AG10803 (cell line): ENCODE measurements at regions not wholly inside any gene's neighbourhood (a gene's known extent, or its start where the extent isn't known, plus 50 kb on each side); places are given as distances from the start of the nearest gene placed in this dataset.

Experiments used
- DNase-seq: peaks from one replicate; pipeline ENCODE4 v3.0.0; 2010; ENCODE audit warnings: low read depth
- H3K4me3 ChIP-seq: 2 replicates; pipeline ENCODE4 v1.5.1; 2011; ENCODE audit warnings: mild to moderate bottlenecking, low read length, control low read depth
- TF ChIP-seq, protein P1 (sequence below): conservative IDR thresholded peaks from 2 replicates; pipeline ENCODE4 v1.5.1; 2011; ENCODE audit warnings: mild to moderate bottlenecking, low read length, control low read depth, inconsistent platforms

DNA sequence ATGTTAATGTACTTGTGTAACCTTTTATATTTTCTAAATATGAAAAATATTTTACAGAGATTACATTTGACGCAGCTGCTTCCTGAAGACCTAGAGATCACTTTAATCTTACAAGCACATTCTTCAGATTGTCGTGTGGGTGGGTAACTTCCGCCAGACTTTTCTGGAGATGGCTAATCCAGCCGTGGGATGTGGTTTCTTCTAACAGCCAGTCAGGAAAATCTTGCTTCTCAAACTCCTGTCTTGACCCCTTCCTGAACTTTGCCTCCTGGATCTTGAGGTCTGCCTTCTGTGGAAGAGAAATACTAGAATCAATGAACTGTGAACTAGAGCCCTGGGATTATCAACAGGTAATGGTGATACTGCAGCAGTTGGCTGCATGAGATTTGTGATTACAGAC, 401.6 kb upstream of the TNP1 start:
- no peak for DNase-seq
- TF ChIP-seq, protein P1, sequence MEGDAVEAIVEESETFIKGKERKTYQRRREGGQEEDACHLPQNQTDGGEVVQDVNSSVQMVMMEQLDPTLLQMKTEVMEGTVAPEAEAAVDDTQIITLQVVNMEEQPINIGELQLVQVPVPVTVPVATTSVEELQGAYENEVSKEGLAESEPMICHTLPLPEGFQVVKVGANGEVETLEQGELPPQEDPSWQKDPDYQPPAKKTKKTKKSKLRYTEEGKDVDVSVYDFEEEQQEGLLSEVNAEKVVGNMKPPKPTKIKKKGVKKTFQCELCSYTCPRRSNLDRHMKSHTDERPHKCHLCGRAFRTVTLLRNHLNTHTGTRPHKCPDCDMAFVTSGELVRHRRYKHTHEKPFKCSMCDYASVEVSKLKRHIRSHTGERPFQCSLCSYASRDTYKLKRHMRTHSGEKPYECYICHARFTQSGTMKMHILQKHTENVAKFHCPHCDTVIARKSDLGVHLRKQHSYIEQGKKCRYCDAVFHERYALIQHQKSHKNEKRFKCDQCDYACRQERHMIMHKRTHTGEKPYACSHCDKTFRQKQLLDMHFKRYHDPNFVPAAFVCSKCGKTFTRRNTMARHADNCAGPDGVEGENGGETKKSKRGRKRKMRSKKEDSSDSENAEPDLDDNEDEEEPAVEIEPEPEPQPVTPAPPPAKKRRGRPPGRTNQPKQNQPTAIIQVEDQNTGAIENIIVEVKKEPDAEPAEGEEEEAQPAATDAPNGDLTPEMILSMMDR, result no peak
- H3K4me3 ChIP-seq, result no peak overlapping the region

DNA sequence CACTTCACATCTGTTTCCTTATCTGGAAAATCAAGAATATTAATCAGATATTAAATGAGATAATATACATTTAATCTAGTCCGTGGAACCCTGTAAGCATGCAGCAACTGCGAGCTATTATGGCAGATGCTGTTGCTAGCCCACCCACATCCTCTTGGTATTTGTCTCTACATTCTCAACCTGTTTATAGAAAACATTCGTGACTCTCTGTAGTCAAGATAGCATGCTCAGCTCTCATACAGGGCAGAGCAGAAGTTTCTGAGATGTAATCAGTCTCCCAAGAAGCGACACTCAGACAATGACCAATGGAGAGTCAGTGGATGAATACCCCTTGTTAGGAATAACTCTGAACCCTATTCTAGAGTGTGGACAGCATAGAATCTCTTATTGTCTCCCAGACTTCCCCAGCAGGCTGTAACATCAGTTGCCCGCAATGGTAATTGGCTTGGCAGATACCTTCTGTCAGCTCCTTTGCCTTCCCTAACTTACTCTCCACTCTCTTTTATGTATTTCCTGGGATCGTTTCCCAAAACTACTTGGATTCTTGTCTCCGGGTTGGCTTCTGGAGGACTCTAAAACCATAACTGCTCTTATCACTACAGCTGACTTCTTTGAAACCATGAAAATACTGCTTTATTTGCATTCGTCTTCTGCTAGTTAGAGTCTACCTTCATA, 400.7 kb upstream of the TNP1 start:
- DNase-seq, result no peak
- no peak overlapping the region for H3K4me3 ChIP-seq
- TF ChIP-seq, protein P1, result no peak

DNA sequence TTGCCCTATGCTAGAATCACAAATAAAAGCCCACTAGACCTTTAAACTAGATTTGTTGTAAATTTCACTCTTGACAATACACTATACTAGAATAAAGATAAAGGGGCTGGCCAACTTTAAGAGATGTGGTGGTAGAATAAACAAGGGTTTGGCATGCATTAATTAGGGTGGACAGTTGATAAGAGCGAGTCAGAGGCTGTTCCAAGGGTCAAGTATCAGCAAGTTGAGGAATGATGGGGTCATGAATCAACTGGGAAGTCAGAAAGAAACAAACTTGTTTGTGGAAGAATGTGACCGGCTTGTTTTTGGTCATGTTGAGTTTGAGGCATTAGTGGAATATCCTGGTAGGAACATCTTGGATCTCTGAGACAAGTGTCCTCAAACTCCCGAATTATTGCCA, 398.3 kb upstream of the TNP1 start:
- H3K4me3 ChIP-seq, result no peak overlapping the region
- TF ChIP-seq, protein P1, result no peak
- DNase-seq, result no peak

DNA sequence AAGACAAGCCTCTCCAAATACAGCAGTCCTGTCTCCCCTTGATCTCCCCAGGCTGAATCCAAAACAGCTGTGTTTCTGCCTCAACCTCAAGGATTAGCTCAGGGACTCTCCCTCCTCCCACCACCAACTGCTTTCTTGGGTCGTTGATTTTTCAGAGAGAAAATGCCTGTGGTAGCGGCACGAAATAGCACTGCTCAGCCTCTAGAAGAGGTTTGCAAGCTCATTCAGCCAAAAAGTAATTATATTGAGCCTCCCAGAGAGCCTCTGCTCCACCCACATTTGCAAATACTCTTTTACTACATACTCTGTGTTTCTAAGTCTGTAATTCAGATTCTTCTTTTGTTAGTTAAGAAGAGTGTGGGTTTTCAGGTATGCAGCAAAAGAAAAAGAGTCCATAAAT, 396.4 kb upstream of the TNP1 start:
- peak; percentile 84 for DNase-seq
- TF ChIP-seq, protein P1, result no peak; the same call in 1 of the 2 replicates
- no peak overlapping the region for H3K4me3 ChIP-seq

DNA sequence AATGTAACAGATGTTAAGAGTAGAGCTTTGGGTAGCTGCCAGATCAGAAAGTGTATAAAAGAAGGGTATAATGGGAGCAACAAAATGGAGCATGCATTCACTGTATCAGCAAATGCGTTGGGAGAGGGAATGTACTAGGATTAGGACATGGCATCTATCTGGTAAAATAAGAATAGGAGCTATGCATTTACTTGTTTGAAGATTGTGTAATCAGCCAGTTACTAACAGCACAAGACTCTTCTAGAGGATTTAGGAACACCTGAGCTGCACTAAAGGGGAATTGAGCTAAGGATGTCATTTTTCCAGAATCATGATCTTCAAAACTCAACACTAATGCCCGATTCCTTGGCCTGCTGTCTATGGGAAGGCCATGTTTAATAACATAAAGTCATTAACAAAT, 394.2 kb upstream of the TNP1 start:
- H3K4me3 ChIP-seq, result no peak overlapping the region
- no peak for DNase-seq
- TF ChIP-seq, protein P1, result no peak

DNA sequence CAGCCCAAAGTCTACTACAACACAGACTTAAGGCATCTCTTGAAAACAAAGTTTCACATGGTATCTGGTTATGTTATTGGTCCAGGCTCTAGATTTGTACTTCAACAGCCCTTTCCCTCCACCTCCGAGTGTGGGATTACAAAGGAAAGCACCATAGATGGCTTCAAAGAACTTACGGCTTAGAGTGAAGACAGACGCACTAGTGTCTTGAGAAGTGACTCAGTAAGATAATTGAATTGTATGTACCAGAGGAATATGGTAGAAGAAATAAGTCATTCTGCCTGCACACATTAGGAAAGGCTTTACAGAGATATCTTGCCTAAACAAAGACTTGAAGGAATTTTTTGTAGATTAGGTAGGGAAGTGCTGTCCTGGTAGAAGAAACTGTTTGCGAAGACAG, 392.3 kb upstream of the TNP1 start:
- TF ChIP-seq, protein P1, result no peak
- no peak for DNase-seq
- no peak overlapping the region for H3K4me3 ChIP-seq

DNA sequence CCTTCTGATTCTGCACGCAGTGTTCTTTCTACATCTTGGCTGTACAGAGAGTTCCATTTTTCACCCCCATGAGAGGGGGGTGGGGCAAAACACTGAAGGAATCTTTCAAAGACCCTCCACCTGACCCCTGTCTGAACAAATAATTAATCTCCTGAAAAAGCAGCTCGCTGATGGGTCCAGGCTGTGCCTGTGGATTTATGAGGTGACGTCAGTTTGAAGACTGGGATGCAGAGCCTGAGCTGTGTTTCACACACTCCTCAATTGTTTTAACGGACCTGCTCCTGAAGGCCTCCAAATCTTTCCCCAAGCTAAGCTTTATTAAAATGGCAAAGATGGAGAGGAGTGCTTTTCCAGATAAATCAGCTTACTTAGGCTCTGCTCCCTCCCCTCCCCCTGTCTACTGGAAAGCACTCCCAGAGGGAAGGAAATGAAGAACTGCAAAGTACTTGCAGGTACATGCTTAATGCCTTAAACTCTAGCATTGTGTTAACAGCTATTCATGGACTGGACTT, 390.2 kb upstream of the TNP1 start:
- H3K4me3 ChIP-seq, result no peak overlapping the region
- TF ChIP-seq, protein P1, result no peak
- DNase-seq, result no peak
